Tibial nerve (tissue), 4 donors: ENCODE measurements at regions not wholly inside any gene's neighbourhood (a gene's known extent, or its start where the extent isn't known, plus 50 kb on each side); places are given as distances from the start of the nearest gene placed in this dataset.

Source experiments
- EP300 ChIP-seq, 2 donors: sonication (generic); formaldehyde crosslinking; IDR thresholded peaks; one replicate each; pipeline ENCODE4 v1.6.1; 2017; ENCODE audit warnings: antibody characterized with exemption in 2 of 2, mild to moderate bottlenecking in 1 of 2
- POLR2A ChIP-seq, 2 donors: fragments of 450-650 bp; IDR thresholded peaks; one replicate each; pipeline ENCODE4 v1.6.1; 2017; ENCODE audit warnings: antibody characterized with exemption in 2 of 2, mild to moderate bottlenecking in 2 of 2, moderate library complexity in 2 of 2
- TF ChIP-seq, protein P1 (sequence below), 5 experiments: fragments of 200-600 bp in 3 of 5; fragments of 450-650 bp in 2 of 5; sonication (generic) in 3 of 5; IDR thresholded peaks; one replicate each; pipeline ENCODE4 v1.5.1; 2016 to 2019; ENCODE audit warnings: antibody characterized with exemption in 5 of 5, mild to moderate bottlenecking in 3 of 5, moderate library complexity in 2 of 5

GRCh38 chr16:5378531-5378930 lies 280.9 kb upstream of the EEF2KMT start:
- TF ChIP-seq, protein P1, sequence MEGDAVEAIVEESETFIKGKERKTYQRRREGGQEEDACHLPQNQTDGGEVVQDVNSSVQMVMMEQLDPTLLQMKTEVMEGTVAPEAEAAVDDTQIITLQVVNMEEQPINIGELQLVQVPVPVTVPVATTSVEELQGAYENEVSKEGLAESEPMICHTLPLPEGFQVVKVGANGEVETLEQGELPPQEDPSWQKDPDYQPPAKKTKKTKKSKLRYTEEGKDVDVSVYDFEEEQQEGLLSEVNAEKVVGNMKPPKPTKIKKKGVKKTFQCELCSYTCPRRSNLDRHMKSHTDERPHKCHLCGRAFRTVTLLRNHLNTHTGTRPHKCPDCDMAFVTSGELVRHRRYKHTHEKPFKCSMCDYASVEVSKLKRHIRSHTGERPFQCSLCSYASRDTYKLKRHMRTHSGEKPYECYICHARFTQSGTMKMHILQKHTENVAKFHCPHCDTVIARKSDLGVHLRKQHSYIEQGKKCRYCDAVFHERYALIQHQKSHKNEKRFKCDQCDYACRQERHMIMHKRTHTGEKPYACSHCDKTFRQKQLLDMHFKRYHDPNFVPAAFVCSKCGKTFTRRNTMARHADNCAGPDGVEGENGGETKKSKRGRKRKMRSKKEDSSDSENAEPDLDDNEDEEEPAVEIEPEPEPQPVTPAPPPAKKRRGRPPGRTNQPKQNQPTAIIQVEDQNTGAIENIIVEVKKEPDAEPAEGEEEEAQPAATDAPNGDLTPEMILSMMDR (IDR thresholded peaks at IDR 0.05): no peak
- TF ChIP-seq POLR2A (IDR thresholded peaks at IDR 0.05) (no peak), EP300 (IDR thresholded peaks at IDR 0.05) (no peak)
